HCT116 (cell line): ENCODE measurements at regions not wholly inside any gene's neighbourhood (a gene's known extent, or its start where the extent isn't known, plus 50 kb on each side); places are given as distances from the start of the nearest gene placed in this dataset.

ENCODE experiments used
- CTCF ChIP-seq, 3 experiments: fragments of 200-600 bp in 1 of 3; sonication (generic) in 1 of 3; IDR thresholded peaks in 2 of 3; conservative IDR thresholded peaks in 1 of 3; 2 replicates each; pipeline ENCODE4 v1.5.1; 2012 to 2017; ENCODE audit warnings: low read depth in 2 of 3, low read length in 2 of 3, antibody characterized with exemption in 1 of 3, borderline replicate concordance in 1 of 3, control low read depth in 1 of 3, mild to moderate bottlenecking in 1 of 3, mixed read lengths in 1 of 3, mixed run types in 1 of 3, moderate library complexity in 1 of 3; ENCODE audit not compliant: insufficient read depth in 1 of 3
- POLR2A ChIP-seq: IDR thresholded peaks from 2 replicates; pipeline ENCODE4 v1.7.0; 2011; ENCODE audit warnings: borderline replicate concordance; ENCODE audit not compliant: insufficient read depth, insufficient read length; ENCODE audit errors: extremely low read depth
- POLR2AphosphoS5 ChIP-seq: IDR thresholded peaks from 2 replicates; pipeline ENCODE4 v1.6.1; 2011; ENCODE audit warnings: mild to moderate bottlenecking, low read depth, low read length, moderate library complexity
- TF ChIP-seq, protein P1 (sequence below): IDR thresholded peaks from 2 replicates; pipeline ENCODE4 v1.6.1; 2012; ENCODE audit warnings: low read depth

DNA sequence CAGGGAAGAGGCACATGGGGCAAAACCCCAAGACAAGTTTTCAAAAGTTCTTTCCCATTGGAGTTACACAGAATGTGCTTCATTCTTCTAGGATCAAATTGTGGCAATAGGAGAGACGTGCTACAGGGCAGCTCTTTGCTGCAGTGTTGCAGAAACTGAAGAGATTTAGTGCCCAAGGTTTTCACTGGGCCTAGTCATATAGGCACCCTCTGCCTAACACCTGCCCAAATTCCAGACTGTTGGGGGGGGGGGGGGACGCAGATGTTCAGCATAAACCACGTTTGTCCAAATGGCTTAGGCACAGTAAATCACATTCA lies 346.8 kb upstream of the ZNF717 start:
- no peak for TF ChIP-seq CTCF (IDR thresholded peaks at IDR 0.05 in 2 of 3, conservative IDR thresholded peaks at IDR 0.05 in 1 of 3; ENCODE audit: borderline replicate concordance in 1 of 3, insufficient read depth in 1 of 3, low read depth in 2 of 3, low read length in 2 of 3)
- no peak for TF ChIP-seq POLR2A
- no peak for TF ChIP-seq POLR2AphosphoS5
- TF ChIP-seq, protein P1, sequence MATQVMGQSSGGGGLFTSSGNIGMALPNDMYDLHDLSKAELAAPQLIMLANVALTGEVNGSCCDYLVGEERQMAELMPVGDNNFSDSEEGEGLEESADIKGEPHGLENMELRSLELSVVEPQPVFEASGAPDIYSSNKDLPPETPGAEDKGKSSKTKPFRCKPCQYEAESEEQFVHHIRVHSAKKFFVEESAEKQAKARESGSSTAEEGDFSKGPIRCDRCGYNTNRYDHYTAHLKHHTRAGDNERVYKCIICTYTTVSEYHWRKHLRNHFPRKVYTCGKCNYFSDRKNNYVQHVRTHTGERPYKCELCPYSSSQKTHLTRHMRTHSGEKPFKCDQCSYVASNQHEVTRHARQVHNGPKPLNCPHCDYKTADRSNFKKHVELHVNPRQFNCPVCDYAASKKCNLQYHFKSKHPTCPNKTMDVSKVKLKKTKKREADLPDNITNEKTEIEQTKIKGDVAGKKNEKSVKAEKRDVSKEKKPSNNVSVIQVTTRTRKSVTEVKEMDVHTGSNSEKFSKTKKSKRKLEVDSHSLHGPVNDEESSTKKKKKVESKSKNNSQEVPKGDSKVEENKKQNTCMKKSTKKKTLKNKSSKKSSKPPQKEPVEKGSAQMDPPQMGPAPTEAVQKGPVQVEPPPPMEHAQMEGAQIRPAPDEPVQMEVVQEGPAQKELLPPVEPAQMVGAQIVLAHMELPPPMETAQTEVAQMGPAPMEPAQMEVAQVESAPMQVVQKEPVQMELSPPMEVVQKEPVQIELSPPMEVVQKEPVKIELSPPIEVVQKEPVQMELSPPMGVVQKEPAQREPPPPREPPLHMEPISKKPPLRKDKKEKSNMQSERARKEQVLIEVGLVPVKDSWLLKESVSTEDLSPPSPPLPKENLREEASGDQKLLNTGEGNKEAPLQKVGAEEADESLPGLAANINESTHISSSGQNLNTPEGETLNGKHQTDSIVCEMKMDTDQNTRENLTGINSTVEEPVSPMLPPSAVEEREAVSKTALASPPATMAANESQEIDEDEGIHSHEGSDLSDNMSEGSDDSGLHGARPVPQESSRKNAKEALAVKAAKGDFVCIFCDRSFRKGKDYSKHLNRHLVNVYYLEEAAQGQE: no peak
